ENCODE measurements at regions not wholly inside any gene's neighbourhood (a gene's known extent, or its start where the extent isn't known, plus 50 kb on each side); places are given as distances from the start of the nearest gene placed in this dataset.

- TF ChIP-seq CTCF (IDR thresholded peaks at IDR 0.05) (no peak), POLR2AphosphoS5 (IDR thresholded peaks at IDR 0.05; ENCODE audit: low read depth, low read length) (no peak), REST (IDR thresholded peaks at IDR 0.05; ENCODE audit: insufficient read depth in 1 of 2, low read depth in 2 of 2, low read length in 1 of 2) (no peak), TCF7L2 (IDR thresholded peaks at IDR 0.05; ENCODE audit: low read depth, low read length) (no peak), SIN3A (IDR thresholded peaks at IDR 0.05; ENCODE audit: borderline replicate concordance, insufficient read depth, low read depth, low read length) (no peak)
Observed at GRCh38 chr22:48284671-48285070, 1522.2 kb downstream of the TBC1D22A start.

All from Panc1 (cell line).